RWPE2 (cell line): ENCODE measurements at regions not wholly inside any gene's neighbourhood (a gene's known extent, or its start where the extent isn't known, plus 50 kb on each side); places are given as distances from the start of the nearest gene placed in this dataset.

Experiments used
- ATAC-seq: fragments of 200-7000 bp; cut with Tn5 transposase; 3 replicates; pipeline ENCODE4 v1.9.1; 2021; ENCODE audit warnings: low read depth
- DNase-seq: peaks from one replicate; pipeline ENCODE4 v3.0.0-alpha.2; 2020; ENCODE audit warnings: low spot score
- H3K27ac ChIP-seq: fragments of 450-650 bp; 2 replicates; pipeline ENCODE4 v1.5.1; 2017; ENCODE audit warnings: mild to moderate bottlenecking; ENCODE audit not compliant: poor library complexity, severe bottlenecking
- H3K27me3 ChIP-seq: fragments of 250-450 bp; sonication (Bioruptor Pico); 2 replicates; pipeline ENCODE4 v1.5.1; 2021; ENCODE audit warnings: mild to moderate bottlenecking, moderate library complexity; ENCODE audit not compliant: insufficient read depth, poor library complexity, severe bottlenecking
- H3K36me3 ChIP-seq: fragments of 250-450 bp; sonication (Bioruptor Pico); 2 replicates; pipeline ENCODE4 v1.5.1; 2020; ENCODE audit warnings: low read depth, mild to moderate bottlenecking, moderate library complexity
- H3K4me1 ChIP-seq: fragments of 250-450 bp; sonication (Bioruptor Pico); 2 replicates; pipeline ENCODE4 v1.5.1; 2021; ENCODE audit warnings: mild to moderate bottlenecking, moderate library complexity; ENCODE audit not compliant: insufficient read depth, poor library complexity, severe bottlenecking
- H3K4me3 ChIP-seq: fragments of 250-450 bp; sonication (Bioruptor Pico); 2 replicates; pipeline ENCODE4 v1.5.1; 2021; ENCODE audit warnings: mild to moderate bottlenecking, moderate library complexity; ENCODE audit not compliant: severe bottlenecking
- H3K9me3 ChIP-seq: fragments of 250-450 bp; sonication (Bioruptor Pico); 2 replicates; pipeline ENCODE4 v1.5.1; 2021; ENCODE audit warnings: mild to moderate bottlenecking, moderate library complexity; ENCODE audit not compliant: severe bottlenecking
- CTCF ChIP-seq: fragments of 450-650 bp; IDR thresholded peaks from one replicate; pipeline ENCODE4 v1.5.1; 2017; ENCODE audit warnings: mild to moderate bottlenecking, moderate library complexity; ENCODE audit not compliant: poor library complexity, severe bottlenecking

- Histone ChIP-seq H3K27me3 (no peaks in the 10 kb centered on the region), H3K36me3 (no peaks in the 10 kb centered on the region), H3K9me3 (no peaks in the 10 kb centered on the region), H3K4me3 (no peak overlapping the region), H3K27ac (no peak overlapping the region), H3K4me1 (no peaks in the 10 kb centered on the region)
- no peak for ATAC-seq
- no peak for TF ChIP-seq CTCF
- DNase-seq = no peak
These were observed 514.7 kb downstream of the PCDH7 start for GRCh38 chr4:31234901-31235300.

GRCh38 chr4:31236020-31236638 is 516.0 kb downstream of the PCDH7 start:
- H3K9me3 ChIP-seq = no peaks in the 10 kb centered on the region
- DNase-seq (no peak), ATAC-seq (no peak)
- no peaks in the 10 kb centered on the region for H3K4me1 ChIP-seq
- H3K4me3 ChIP-seq = no peak overlapping the region
- no peaks in the 10 kb centered on the region for H3K36me3 ChIP-seq
- H3K27ac ChIP-seq = no peak overlapping the region
- H3K27me3 ChIP-seq = no peaks in the 10 kb centered on the region
- no peak for TF ChIP-seq CTCF

GRCh38 chr4:31236639-31237173 is 516.5 kb downstream of the PCDH7 start:
- no peak for DNase-seq
- no peak for ATAC-seq
- TF ChIP-seq CTCF = no peak

GRCh38 chr4:31237233-31237632 is 517.1 kb downstream of the PCDH7 start:
- no peak for DNase-seq
- Histone ChIP-seq H3K4me1 (no peaks in the 10 kb centered on the region), H3K4me3 (no peak overlapping the region), H3K27ac (no peak overlapping the region), H3K27me3 (no peaks in the 10 kb centered on the region), H3K9me3 (no peaks in the 10 kb centered on the region), H3K36me3 (no peaks in the 10 kb centered on the region)
- ATAC-seq = peak; percentile 36; the same call in 2 of the 3 replicates
- no peak for TF ChIP-seq CTCF

More at GRCh38 chr4:31236639-31237173, 516.5 kb downstream of the PCDH7 start:
- Histone ChIP-seq H3K27me3 (no peaks in the 10 kb centered on the region), H3K9me3 (no peaks in the 10 kb centered on the region), H3K4me1 (no peaks in the 10 kb centered on the region), H3K27ac (no peak overlapping the region), H3K36me3 (no peaks in the 10 kb centered on the region), H3K4me3 (no peak overlapping the region)

GRCh38 chr4:31239886-31240285 is 519.7 kb downstream of the PCDH7 start:
- Histone ChIP-seq H3K9me3 (no peaks in the 10 kb centered on the region), H3K4me3 (no peak overlapping the region), H3K27me3 (no peaks in the 10 kb centered on the region), H3K36me3 (no peaks in the 10 kb centered on the region), H3K4me1 (no peaks in the 10 kb centered on the region), H3K27ac (no peak overlapping the region)
- TF ChIP-seq CTCF = no peak
- DNase-seq (no peak), ATAC-seq (no peak)
